Heart left ventricle (tissue), 16 donors: ENCODE measurements at regions not wholly inside any gene's neighbourhood (a gene's known extent, or its start where the extent isn't known, plus 50 kb on each side); places are given as distances from the start of the nearest gene placed in this dataset.

ENCODE experiments used
- ATAC-seq, 4 donors: fragments of 200-7000 bp; cut with Tn5 transposase; one replicate each; pipeline ENCODE4 v1.9.1; 2020 to 2022; ENCODE audit warnings: moderate library complexity in 4 of 4, mild to moderate bottlenecking in 3 of 4, moderate number of reproducible peaks in 1 of 4
- DNase-seq, 5 donors: peaks; one replicate each; pipeline ENCODE4 v3.0.0-alpha.2; 2020
- H3K27ac ChIP-seq, 12 donors: fragments of 200-600 bp; sonication (generic) in 4 of 12; one replicate each; pipeline versions ENCODE4 v1.5.0 to v1.8.0; 2016 to 2022; ENCODE audit warnings: mild to moderate bottlenecking in 2 of 12
- H3K27me3 ChIP-seq, 9 donors: fragments of 200-600 bp; sonication (generic) in 2 of 9; one replicate each; pipeline versions ENCODE4 v1.5.1 to v1.8.0; 2016 to 2022; ENCODE audit warnings: mild to moderate bottlenecking in 3 of 9
- H3K36me3 ChIP-seq, 9 donors: fragments of 200-600 bp; sonication (generic) in 2 of 9; one replicate each; pipeline versions ENCODE4 v1.5.0 to v1.8.0; 2018 to 2022; ENCODE audit warnings: mild to moderate bottlenecking in 2 of 9
- H3K4me1 ChIP-seq, 12 donors: fragments of 200-600 bp; sonication (generic) in 4 of 12; one replicate each; pipeline versions ENCODE4 v1.5.0 to v1.8.0; 2016 to 2022; ENCODE audit warnings: mild to moderate bottlenecking in 3 of 12
- H3K4me3 ChIP-seq, 12 donors: fragments of 200-600 bp; sonication (generic) in 4 of 12; one replicate each; pipeline versions ENCODE4 v1.5.0 to v1.8.0; 2017 to 2022; ENCODE audit warnings: mild to moderate bottlenecking in 9 of 12, moderate library complexity in 4 of 12
- H3K9me3 ChIP-seq, 12 donors: fragments of 200-600 bp; sonication (generic) in 4 of 12; one replicate each; pipeline versions ENCODE4 v1.5.0 to v1.8.0; 2016 to 2022; ENCODE audit warnings: mild to moderate bottlenecking in 1 of 12
- CTCF ChIP-seq, 12 donors: fragments of 200-600 bp; sonication (generic) in 4 of 12; IDR thresholded peaks; one replicate each; pipeline versions ENCODE4 v1.5.0 to v1.8.0; 2018 to 2022; ENCODE audit warnings: antibody characterized with exemption in 12 of 12, mild to moderate bottlenecking in 5 of 12
- POLR2A ChIP-seq, 2 donors: fragments of 450-650 bp; IDR thresholded peaks; one replicate each; pipeline ENCODE4 v1.6.1; 2017; ENCODE audit warnings: antibody characterized with exemption in 2 of 2, mild to moderate bottlenecking in 2 of 2, moderate library complexity in 2 of 2
- WGBS, 4 donors: extraction: QIAGEN DNeasy Blood & Tissue Kit in 2 of 4; methylation state at CpG; one replicate each; pipeline versions ENCODE4 v1.1.5 to v1.1.7; 2013 to 2018; 5-methylcytosine and 5-hydroxymethylcytosine counted together
- intact Hi-C, 10 donors: fragments of 100-400 bp; cut with DNase I; formaldehyde crosslinking; loops; one replicate each; pipeline versions ENCODE4 v1.11.1 to v1.14.2; 2022
- donor health status: ischemic (EF 13 %, LVEDD 7.1; RV severe dilation, severe dysfunction).
- donor health status: healthy with polysubstance abuse.
- donor health status: DM: no; HTN: yes; CAD: no.
- donor health status: DM: no; HTN: no; CAD: no.
- donor health status: ischemic (EF 25% LVEDD 6.9; RV normal size, moderate dysfunction).
- donor health status: ischemic (EF 25% LVEDD 5.7; RV mildly dilated, moderate dysfunction).
- donor health status: healthy.
- donor health status: DM: yes; HTN: yes; CAD: no.
- donor health status: ischemic (EF 35%, LVEDD 5.7; RV mildly dilated, moderate dysfunction).
- donor health status: nonischemic (EF 11% LVEDD 7.7; RV severe dilation, severe dysfunction).
- donor health status: DM: yes; HTN: yes; CAD: no.
- donor health status: PGD.
- donor health status: ischemic (EF 29% LVEDD 5.4; RV normal size, mild dysfunction).
- donor health status: nonischemic (EF 23%, LVEDD 6.1; RV moderate dilation, normal function).

- WGBS, 4 donors = 56 to 93% (median 68%) methylated on average over 2 of the region's 2 CpGs
- no peaks in the 10 kb centered on the region for H3K4me1 ChIP-seq
- intact Hi-C loops = no loop called here
- H3K9me3 ChIP-seq = peaks cover 0 to 18% (median 1%) of the 10 kb centered on the region in 12 donors
- H3K36me3 ChIP-seq = no peaks in the 10 kb centered on the region
- DNase-seq = no peak
- no peak overlapping the region for H3K27ac ChIP-seq
- H3K4me3 ChIP-seq = no peak overlapping the region
- no peaks in the 10 kb centered on the region for H3K27me3 ChIP-seq
- no peak for TF ChIP-seq POLR2A (IDR thresholded peaks at IDR 0.05)
- TF ChIP-seq CTCF (IDR thresholded peaks at IDR 0.05) = no peak
- ATAC-seq = no peak
Measured at GRCh38 chr2:79414690-79415089, 98.2 kb upstream of the CTNNA2 start.

- no peak for DNase-seq
- ATAC-seq = no peak
- H3K36me3 ChIP-seq = no peaks in the 10 kb centered on the region
- no peak overlapping the region for H3K27ac ChIP-seq
- H3K4me1 ChIP-seq = no peaks in the 10 kb centered on the region
- no peak for TF ChIP-seq CTCF (IDR thresholded peaks at IDR 0.05)
- no peak for TF ChIP-seq POLR2A (IDR thresholded peaks at IDR 0.05)
- intact Hi-C loops = no loop called here
- H3K27me3 ChIP-seq = no peaks in the 10 kb centered on the region
- H3K9me3 ChIP-seq = peaks cover 0 to 4% (median 0%) of the 10 kb centered on the region in 12 donors
- 76 to 84% (median 80%) methylated on average over 1 of the region's 1 CpG for WGBS, 4 donors
- H3K4me3 ChIP-seq = no peak overlapping the region
Measured at GRCh38 chr2:79394485-79394859, 118.4 kb upstream of the CTNNA2 start.

GRCh38 chr2:79393806-79394484 lies 118.9 kb upstream of the CTNNA2 start:
- intact Hi-C loops = no loop called here
- DNase-seq (peak in 2 of 5 donors; percentile 5 to 24), ATAC-seq (peak in 3 of 4 donors; percentile 18 to 45 (median 31))
- Histone ChIP-seq H3K27ac (no peak overlapping the region), H3K4me1 (no peaks in the 10 kb centered on the region), H3K9me3 (no peaks in the 10 kb centered on the region), H3K27me3 (no peaks in the 10 kb centered on the region), H3K36me3 (no peaks in the 10 kb centered on the region), H3K4me3 (no peak overlapping the region)
- 16 to 25% (median 21%) methylated on average over 9 of the region's 9 CpGs for WGBS, 4 donors
- TF ChIP-seq POLR2A (IDR thresholded peaks at IDR 0.05) = no peak
- TF ChIP-seq CTCF (IDR thresholded peaks at IDR 0.05) = no peak

GRCh38 chr2:79393107-79393685 lies 119.7 kb upstream of the CTNNA2 start:
- 55 to 62% (median 61%) methylated on average over 5 of the region's 5 CpGs for WGBS, 4 donors
- no peak for DNase-seq
- no peak overlapping the region for H3K27ac ChIP-seq
- ATAC-seq = no peak
- no peaks in the 10 kb centered on the region for H3K4me1 ChIP-seq
- H3K27me3 ChIP-seq = no peaks in the 10 kb centered on the region
- no peaks in the 10 kb centered on the region for H3K36me3 ChIP-seq
- intact Hi-C loops = no loop called here
- no peaks in the 10 kb centered on the region for H3K9me3 ChIP-seq
- no peak for TF ChIP-seq POLR2A (IDR thresholded peaks at IDR 0.05)
- TF ChIP-seq CTCF (IDR thresholded peaks at IDR 0.05) = no peak
- no peak overlapping the region for H3K4me3 ChIP-seq
